GM18502 (cell line): ENCODE measurements at regions not wholly inside any gene's neighbourhood (a gene's known extent, or its start where the extent isn't known, plus 50 kb on each side); places are given as distances from the start of the nearest gene placed in this dataset.

ENCODE experiments used
- ATAC-seq: cut with Tn5 transposase; IDR thresholded peaks from one replicate; pipeline ENCODE4 v1.9.1; 2021; ENCODE audit warnings: mild to moderate bottlenecking; ENCODE audit not compliant: unreplicated experiment, poor library complexity

DNA sequence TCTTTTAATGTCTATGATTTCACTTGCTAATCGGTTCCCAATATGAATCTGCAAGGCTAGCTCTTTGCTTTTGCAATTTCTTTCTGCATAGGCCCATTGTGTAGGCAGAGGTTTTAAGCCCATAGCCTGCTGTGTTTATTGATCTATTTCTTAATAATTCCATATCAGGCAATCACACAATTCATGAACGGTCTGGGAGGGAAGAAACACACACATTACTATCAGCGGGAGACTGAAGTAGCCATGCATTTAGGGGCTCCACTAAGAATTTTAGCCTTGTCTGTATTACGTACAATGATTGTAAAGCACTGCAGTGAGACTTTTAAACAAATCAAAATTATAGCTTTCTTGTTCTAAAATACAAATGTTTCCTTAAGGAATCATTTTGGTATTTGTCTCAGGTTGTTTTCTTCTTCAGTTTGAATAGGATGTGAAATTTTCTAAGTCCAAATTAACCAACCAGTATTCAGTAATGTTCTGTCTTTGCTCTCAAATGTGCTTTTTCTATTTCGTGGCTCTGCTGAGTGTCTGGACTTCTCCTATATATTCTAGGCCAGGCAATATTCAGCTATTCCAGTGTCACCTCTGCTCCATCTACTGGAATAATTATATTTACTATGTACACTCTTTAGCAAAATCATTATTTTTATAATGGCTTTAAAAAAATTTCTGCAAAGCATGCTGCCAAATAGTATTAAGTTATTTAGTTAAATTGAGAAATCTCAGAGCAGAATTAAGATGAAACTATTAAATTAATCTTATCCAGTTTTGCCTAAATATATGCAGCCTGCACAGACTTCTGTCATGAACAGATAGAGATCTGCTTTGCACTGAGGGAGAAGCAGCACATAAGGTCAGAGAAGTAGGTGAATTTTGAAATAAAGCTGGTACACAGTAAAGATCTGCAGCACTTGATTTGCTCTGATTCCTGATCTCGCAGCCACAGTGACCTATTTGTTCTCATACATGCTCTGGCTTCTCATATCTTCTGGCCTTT is 103.0 kb upstream of the NAALADL2 start:
- no peak for ATAC-seq

DNA sequence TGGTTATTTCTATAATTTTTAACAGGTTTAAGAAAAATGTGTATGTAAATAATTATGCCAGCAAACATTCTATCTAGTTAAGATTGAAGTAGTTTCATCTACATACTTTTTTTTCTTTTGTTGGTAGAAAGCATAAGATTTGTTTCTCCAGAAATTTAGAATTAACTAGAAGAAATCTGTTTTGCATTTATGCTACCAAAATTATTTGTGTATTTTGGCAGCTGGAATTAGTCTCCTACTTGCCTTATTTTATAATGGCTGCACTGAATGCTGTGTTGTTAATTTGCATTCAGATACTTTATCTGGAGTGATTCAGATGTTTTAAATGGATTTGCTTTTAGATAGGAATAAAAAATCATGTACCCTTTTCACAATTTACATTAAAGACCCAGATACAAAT is 100.2 kb upstream of the NAALADL2 start:
- ATAC-seq, result no peak

DNA sequence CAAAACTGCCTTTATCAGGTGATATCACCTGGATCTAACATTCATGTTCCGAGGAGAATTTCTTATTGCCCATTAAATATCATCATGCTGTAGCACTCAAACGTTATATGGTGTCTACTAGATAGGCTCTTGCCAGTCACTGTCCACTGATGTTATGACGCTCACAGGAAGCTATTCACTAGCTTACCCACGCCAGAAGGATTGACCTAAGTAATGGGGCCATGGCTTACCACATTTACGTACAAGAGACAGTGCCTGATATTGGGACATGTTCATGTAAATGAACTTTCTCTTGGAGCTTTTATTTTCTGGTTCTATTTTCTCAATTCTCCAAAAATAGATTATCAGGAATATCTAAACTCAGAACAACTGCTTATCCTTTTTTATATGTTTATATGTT is 91.7 kb upstream of the NAALADL2 start:
- no peak for ATAC-seq

DNA sequence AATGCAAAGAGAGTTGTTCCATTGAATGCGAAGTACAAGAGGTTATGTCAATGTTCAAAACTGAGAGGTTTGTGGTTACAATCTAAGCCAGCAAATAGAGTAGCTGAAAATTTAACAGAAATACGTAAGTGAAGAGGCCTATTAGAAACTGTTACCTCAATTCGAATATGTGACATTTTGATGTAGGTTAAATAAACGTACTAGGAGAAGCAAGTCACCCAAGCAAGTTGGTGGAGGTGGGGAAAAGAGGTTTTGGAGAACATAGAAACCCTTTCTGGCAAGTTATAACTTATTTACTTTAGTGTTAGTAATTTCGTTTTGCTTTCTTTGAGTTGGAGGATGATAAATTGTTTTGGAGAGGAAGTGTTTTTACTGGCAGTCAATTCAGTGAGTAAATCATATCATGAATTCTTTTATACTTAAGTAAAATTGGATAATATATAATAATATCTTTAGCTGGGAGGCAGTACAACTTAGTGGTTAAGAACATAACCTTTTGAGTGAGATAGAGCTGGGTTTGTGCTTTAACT is 91.2 kb upstream of the NAALADL2 start:
- no peak for ATAC-seq

DNA sequence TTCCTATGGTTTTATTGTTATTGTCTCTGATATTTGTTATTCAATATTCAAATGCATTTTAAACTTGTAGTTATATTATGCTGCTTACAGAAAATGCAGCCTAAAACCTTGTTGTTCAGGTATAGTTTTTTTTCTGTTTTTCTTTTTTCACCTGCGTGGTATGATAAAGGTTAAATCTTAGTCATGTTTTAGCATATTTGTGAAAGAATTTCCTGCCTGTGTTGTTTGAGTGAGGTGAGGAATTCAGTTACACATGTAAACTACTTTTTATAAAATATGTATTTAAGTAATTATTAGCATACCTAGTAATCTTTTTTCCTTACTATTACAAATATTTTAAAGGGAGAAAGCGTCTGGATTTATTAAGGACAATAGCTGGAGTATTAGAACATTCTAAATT is 90.0 kb upstream of the NAALADL2 start:
- ATAC-seq, result no peak

DNA sequence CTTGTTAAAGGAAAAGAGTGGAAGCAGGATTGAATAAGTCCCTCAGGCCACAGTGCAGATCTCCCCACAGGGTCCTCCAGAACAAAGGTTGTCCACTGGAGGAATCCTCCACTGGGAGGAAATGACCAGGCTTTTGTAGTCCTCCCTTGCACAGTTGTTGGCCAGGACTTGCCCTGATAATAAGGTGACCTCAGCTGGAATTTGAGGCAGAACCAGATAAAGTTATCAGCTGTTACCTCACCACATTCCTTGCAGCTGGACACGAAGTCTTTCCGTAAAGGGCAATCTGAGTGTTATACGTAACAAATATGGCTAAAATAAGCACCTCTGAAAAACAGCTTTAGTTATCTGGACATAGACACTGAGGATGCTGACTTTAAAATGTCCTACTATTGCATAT is 83.5 kb upstream of the NAALADL2 start:
- ATAC-seq, result no peak

DNA sequence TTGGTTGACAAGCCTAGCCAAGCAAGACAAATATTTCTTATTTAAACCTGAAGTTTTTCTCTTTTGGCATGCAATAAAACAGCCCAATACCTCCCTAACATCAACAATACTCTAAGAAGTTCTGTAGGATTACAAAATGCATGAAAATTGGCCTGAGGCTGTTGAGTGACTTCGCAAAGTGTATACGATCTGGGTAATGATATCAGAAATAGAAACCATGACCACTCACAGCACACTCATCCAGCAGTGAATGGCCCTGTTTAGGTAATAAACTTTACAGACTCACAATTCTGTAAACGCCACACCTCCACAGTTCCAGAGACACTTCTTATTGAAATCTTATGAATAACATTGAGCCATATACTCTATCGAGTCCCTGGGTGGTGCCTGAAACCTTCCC is 83.0 kb upstream of the NAALADL2 start:
- ATAC-seq, result no peak

DNA sequence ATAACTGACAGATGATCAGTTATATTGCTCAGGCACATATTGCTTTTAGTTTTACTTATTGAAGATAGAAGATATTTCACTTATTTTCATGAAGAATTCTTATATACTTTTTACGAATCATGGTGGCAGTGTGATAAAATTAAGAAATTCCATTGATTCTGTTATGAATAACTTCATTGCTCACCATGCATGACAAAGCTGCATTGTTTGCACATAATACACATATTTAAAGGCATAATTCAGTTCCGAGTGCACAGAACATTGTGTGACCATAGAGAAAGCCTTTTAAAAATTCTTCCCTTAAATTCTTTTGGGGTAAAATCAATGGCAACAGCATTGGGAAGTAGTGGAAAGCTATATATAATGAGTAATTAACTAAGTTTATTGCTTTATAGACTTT is 82.5 kb upstream of the NAALADL2 start:
- no peak for ATAC-seq

DNA sequence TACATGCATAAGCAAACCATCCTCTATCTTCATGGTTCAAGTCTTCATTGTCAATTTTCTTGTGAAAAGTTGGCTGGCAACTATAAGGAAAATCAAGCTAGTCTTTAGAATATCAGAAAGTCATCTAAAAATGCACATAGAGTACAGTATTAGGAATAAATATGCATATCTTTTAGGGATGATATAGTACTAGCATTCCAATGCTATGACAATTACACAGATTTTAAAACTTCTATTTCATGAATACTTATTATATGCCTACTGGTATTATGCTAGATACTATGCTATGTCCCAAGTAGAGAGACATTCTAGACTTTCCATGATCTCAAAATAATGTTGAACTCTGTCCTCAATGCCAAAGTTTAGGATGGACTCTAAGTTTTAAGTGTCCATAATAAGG is 81.3 kb upstream of the NAALADL2 start:
- no peak for ATAC-seq

DNA sequence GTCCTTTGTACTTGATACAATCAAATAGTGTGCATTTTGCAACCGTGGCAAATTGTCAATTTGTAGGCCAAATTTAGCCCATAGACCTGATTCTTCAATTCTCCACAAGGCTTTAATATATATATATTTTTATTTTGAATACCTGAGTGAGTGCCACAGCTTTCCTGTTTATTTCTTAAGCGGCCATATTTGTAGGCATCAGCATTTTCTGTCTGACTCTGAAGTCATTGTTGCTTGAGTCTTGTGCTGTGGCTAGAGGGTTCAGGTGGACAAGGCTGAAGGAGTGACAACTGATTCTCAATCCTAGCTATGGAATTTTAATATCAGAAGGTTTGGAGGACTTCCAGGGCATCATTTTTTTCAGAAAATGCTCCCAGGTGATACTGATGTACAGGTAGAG is 75.6 kb upstream of the NAALADL2 start:
- no peak for ATAC-seq

DNA sequence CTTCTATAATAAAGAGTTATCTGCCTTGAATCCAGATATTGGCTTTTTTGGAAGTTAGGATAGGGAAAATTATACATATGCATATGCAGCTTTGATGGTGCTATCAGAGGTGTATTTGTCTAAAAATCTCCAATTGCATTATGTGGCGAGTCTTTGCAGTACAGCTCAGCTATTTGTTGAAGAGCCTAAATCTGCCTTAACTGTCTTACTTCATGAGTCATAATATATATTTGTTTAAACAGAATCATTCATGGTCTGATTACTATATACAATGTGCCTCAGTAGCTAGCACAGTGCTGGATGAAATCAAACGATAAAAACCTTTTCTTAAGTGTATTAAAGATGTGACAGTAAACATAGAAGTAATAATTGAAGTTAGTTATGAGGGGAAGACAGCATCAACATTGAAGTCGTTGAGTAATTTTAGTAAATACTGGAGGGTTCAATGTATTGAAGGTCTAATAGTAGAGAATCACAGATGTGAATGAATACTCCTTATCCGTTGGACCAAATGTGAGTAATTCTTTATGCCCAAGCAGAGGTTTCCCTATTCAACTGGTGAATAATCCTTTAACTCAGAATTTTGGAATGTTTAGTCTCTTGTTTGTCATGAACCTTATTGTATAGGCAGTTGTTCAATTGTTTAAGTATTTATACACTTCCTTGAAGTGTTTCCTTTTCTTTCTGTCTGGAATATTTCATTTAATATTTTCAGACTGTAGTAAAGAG is 74.8 kb upstream of the NAALADL2 start:
- ATAC-seq, result no peak

DNA sequence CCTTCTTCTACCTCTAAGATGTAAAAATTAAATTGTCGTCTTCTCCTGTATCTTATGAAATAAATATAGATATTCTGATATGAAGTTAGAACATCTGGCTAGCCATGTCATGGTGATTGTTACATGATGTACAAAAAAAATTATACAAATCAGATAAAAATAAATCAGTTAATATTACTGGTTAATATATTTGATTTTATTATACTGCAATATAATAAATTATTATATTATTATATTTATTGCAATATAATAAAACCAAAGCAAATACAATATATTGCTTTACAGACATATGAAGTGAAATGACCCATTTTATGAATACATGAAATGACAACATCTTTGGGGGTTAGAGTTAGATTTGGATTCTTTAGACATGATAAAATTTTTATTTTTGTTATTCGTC is 72.3 kb upstream of the NAALADL2 start:
- ATAC-seq, result no peak

DNA sequence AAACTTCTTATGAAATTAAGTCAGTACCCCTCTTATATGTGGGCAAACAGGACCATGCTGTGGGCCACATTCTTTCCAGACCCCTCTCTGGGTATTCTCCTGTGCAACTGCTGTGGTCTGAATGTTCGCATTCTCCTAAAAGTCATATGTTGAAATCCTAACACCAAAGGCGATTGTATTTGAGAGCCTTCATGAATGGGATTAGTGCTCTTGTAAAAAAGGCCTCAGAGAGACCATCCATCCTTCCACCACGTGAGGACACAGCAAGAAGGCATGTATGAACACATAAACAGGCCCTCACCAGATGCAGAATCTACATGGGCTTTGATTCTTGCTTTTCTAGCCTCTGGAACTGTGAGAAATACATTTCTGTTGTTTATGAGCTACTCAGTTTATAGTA is 68.0 kb upstream of the NAALADL2 start:
- ATAC-seq, result no peak

DNA sequence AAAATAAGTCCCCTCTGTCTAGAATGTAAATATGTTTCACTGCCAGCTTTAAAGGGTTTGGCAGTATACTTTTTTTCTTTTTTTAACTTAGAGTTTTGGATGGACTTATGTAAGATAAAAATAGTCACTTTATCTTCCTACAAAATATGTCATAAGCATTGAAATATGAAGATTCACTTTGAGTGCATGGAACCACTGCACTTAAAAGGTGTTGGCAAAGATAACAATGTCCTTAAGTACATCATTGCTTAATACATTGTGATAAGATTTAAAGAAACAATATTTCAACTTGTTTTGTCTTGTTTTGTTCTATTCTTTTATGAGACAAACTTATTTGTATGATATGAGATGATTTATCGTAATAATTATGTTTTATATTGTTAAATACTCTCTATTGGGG is 66.3 kb upstream of the NAALADL2 start:
- ATAC-seq, result no peak
